HL-60 (cell line): ENCODE measurements at regions not wholly inside any gene's neighbourhood (a gene's known extent, or its start where the extent isn't known, plus 50 kb on each side); places are given as distances from the start of the nearest gene placed in this dataset.

Source experiments
- CTCF ChIP-seq: IDR thresholded peaks from one replicate; pipeline ENCODE4 v1.5.1; 2011; ENCODE audit warnings: low read length, control low read depth, inconsistent platforms; ENCODE audit not compliant: insufficient read depth
- GABPA ChIP-seq: IDR thresholded peaks from 2 replicates; pipeline ENCODE4 v1.6.1; 2012; ENCODE audit warnings: low read depth
- POLR2AphosphoS5 ChIP-seq: IDR thresholded peaks from 2 replicates; pipeline ENCODE4 v1.6.1; 2012; ENCODE audit warnings: low read depth
- REST ChIP-seq: IDR thresholded peaks from 2 replicates; pipeline ENCODE4 v1.6.1; 2012; ENCODE audit warnings: low read depth; ENCODE audit not compliant: insufficient replicate concordance
- SPI1 ChIP-seq: IDR thresholded peaks from 2 replicates; pipeline ENCODE4 v1.6.1; 2012; ENCODE audit warnings: low read depth, mild to moderate bottlenecking, borderline replicate concordance

- TF ChIP-seq REST (no peak), CTCF (no peak), POLR2AphosphoS5 (no peak), GABPA (no peak), SPI1 (no peak)
Observed at GRCh38 chr5:103849934-103850333, 287.3 kb upstream of the NUDT12 start.
